Endometrial microvascular endothelial cells (primary cell): ENCODE measurements at regions not wholly inside any gene's neighbourhood (a gene's known extent, or its start where the extent isn't known, plus 50 kb on each side); places are given as distances from the start of the nearest gene placed in this dataset.

Experiments used
- in situ Hi-C: cut with HindIII; loops from 2 replicates; pipeline ENCODE4 v1.10.0; 2017; ENCODE audit warnings: low sequenced_read_pairs, low pct_unique_long_range_greater_than_20kb; ENCODE audit errors: inconsistent ontology term

- in situ Hi-C loops = no loop called here
Measured at GRCh38 chr2:149924549-149925213, 337.1 kb upstream of the MMADHC start.

DNA sequence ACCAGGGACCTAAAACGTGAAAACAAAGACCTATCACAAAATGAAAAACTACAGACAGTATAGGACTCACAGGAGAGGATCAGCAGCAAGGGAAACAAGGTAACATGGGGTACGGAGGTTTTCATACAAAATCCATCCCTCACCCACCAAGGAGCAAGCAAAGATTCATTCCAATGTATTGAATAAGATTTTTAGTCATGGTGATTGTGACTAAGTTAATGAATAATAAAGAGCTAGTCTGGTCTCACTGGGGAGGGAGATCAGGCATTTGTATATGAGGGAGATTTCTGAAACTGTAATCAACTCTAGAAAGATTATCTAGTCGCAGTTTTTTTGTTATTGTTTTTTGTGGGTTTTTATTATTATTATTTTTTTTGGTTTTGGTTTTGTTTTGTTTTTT lies 336.5 kb upstream of the MMADHC start:
- in situ Hi-C loops = no loop called here

DNA sequence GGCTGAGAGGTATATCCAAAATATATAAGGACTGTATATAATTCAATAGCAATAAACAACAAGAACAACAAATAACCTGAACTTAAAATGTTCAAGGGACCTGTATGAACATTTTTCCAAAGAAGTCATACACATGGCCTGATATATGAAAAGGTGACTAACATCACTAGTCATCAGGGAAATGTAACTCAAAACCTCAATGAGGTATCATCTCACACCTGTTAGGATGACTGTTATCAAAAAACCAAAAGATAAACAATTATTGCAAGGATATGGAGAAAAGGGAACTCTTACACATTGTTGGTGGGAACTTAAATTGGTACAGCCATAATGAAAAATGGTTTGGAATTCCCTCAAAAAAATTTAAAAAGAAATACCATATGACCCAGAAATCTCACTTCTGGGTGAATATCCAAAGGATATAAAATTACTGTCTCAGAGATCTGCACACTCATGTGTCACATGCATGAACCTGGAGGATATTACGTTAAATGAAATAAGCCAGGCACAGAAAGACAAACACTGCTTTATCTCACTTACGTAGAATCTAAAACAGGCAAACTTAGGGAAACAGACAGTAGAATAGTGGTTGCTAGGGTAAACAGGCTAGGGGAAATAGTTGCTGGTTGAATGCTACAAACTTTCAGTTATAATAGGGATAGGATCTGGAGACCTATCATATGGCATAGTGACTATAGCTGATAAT lies 334.5 kb upstream of the MMADHC start:
- in situ Hi-C loops = no loop called here

DNA sequence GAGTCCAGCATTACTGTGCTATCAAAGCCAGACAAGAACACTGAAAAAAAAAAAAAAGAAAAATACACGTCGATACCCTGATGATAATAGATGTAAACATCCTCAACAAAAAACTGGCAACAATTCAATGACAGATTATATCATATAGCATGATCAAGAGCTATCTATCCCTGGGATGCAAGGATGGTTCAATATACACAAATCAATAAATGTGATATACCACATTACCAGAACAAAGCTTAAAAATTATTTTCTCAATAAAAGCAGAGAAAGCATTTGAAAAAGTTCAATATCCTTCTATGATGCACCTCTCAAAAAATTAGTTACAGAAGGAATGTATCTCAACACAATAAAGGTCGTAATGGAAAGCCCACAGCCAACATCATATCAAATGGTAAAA lies 332.8 kb upstream of the MMADHC start:
- in situ Hi-C loops = no loop called here

DNA sequence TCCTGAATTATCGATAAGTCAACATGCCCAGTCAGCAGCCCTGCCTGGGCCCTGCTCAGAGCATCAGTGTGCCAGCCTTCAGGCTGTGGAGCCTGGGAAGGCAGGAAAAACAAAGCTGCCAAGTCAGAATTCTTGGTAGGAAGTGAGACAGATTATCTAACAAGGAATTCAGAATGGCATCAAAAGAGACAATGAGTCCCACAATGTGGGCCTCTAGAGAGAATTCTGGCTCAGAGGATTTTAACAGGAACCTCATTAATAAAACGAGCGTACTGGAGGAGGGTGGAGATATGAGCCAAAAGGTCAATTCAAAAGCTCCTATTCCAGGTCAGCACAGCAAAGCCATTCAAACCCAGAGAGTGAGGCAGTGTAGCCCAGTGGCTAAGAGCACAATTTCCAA lies 327.6 kb upstream of the MMADHC start:
- in situ Hi-C loops = no loop called here

- in situ Hi-C loops = no loop called here
Measured at GRCh38 chr2:149908726-149909683, 321.4 kb upstream of the MMADHC start.

- in situ Hi-C loops = no loop called here
Measured at GRCh38 chr2:149906886-149907285, 319.3 kb upstream of the MMADHC start.

DNA sequence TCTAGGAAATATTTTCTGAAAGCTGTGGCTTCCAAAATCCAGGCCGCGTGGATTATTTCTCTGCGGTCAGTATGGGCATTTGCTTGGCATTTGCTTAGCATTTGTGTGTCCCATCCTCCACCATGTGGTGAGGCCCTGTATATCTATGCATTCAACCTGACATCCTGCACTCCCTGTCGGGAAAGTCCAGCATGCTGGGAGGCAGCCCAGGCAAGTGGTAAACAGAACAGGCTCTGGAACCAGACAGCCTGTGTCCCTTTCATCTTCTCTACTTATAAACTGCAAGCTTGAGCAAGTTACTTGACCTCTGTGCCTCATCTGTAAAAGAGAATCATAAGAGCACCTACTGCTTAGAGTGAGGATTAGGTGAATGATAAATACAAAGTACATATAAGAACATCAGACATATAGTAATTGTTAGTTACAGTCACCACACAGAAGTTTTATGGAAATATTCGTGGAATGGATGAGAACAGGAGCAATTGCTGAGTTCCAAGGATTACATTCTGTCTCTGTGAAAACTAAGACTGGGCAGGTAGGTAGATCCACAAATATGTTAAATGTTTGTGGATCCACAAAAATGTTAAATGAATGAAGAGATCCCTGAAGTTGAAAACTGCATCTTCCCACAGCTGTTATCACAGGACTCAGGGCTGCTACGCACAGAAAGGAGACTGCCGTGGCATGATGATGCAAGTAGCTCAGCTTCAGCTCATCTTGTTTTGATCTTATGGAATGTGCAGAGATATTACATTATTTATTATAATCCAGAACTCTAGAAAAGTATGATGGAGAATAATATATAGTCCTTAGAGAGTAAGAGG lies 317.0 kb upstream of the MMADHC start:
- in situ Hi-C loops = no loop called here

DNA sequence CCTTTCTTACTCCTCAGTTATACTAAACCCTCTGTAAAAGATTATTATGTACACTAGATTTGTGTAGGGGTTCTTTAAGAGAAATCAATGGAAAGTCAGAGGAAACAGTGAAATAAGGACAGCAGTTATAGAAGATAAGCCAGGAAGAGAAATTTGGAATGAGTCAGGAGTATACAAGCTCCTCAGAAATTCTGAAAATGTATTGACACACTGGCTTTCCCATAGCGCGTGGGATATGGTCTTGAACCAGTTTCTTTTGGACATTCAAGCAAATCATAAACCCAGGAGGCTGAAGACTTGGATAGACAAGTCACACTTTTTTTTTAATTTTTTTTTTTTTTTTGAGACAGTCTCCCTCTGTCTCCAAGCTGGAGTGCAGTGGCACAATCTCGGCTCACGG lies 316.1 kb upstream of the MMADHC start:
- in situ Hi-C loops = no loop called here

DNA sequence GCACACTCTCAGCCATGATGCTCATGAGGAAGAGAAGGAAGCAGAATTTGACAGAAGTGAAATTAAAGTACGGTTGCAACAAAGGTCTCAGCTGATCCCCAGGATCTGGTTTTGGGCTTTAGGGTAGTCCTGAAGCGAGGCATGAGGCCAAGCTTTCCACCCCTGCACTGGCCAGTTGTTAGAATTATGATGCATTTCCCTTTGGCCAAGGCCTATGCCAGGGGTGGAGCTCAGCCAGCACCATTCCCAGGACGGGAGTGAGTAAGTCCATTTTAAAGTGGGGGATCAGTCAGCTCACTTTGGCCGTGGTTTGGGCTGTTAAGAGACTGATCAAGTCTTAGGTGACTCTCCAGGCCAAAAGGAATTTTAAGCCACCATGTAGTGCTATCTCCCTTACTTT lies 314.5 kb upstream of the MMADHC start:
- in situ Hi-C loops = no loop called here

DNA sequence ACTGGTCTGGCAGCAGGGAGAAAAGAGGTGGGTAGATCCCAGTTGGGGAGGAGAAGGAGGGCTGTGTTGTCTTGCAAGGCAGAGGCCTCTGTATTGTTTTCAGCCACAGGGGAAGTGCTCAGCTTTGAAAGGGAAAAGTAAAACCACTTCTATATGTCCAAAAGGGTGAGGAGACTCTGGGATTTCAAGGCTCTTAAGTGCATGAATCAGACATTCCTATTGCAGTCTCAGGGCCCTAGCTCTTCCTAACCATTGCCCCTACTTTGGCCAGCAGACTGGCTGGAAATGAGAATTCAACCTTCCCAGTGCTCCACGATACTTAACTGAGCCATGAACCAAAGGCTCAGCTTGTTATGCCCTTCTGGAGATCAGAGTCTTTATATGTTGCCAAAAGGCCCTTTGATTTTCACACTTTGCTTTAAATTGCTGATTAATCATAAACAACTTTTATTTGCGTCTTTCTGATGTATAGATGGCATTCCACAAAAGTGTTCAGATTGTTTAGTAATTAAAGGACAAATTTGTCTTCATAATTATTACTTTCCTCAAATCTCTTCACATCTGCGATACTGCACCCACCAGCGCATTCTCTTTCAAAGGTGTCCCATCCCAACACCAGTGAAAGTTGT lies 313.8 kb upstream of the MMADHC start:
- in situ Hi-C loops = no loop called here

GRCh38 chr2:149899390-149899789 lies 311.8 kb upstream of the MMADHC start:
- in situ Hi-C loops = no loop called here

GRCh38 chr2:149894760-149895159 lies 307.2 kb upstream of the MMADHC start:
- in situ Hi-C loops = no loop called here

GRCh38 chr2:149894226-149894625 lies 306.7 kb upstream of the MMADHC start:
- in situ Hi-C loops = no loop called here

DNA sequence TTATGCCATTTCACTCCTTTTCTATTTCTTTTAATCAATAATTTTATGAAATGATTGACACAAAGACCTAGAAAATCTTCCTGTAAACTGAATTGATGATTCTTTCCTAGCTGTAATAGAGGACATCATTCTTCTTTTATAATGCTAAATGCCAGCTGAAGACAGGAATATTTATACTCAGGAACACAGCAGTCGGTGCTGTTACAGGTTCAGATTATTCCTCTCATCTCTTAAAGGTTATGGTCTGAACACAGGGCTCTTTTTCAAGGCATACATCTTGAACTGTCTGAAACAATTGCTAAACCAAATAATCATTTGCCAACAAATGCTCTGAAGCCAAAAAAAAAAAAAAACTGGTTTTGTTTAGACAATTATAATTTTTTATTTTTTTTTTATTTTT lies 305.0 kb upstream of the MMADHC start:
- in situ Hi-C loops = no loop called here

DNA sequence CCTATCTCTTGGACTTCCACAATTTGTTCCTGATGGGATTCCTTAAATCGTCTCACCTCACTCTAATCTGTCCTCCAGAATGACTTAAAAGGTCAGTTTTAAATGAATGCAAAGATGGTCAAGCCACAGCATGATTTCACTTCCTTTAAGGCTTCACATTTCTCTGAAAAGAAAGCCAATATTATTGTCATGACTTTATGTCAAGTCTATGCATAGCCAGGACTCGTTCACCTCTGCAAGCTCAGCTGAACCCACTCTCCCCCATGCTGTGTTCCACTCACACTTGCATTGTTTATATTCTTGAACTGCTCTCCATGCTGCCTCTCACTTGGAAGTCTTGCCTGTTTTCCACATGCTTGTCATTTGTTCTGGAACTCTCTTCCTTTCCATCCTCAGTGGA lies 298.4 kb upstream of the MMADHC start:
- in situ Hi-C loops = no loop called here

DNA sequence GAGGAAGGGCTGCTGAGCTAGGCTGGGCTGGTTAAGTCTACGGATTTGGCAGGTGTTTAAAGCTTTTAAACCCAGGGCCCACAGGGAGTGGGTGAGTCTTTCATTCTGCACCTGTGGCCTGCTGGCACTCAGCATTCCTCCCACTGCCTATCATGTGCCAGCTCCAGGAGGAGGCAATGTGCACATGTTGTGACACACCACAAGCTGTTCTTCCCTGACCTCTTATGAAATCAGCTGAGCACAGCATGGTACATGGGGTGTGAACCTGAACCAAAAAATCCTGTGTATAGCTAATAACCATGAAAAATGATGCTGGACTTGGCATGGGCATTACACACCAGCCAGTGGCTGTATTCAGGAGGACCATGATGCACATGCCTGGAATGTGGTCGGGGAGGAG lies 297.9 kb upstream of the MMADHC start:
- in situ Hi-C loops = no loop called here

GRCh38 chr2:149884871-149885270 lies 297.3 kb upstream of the MMADHC start:
- in situ Hi-C loops = no loop called here

DNA sequence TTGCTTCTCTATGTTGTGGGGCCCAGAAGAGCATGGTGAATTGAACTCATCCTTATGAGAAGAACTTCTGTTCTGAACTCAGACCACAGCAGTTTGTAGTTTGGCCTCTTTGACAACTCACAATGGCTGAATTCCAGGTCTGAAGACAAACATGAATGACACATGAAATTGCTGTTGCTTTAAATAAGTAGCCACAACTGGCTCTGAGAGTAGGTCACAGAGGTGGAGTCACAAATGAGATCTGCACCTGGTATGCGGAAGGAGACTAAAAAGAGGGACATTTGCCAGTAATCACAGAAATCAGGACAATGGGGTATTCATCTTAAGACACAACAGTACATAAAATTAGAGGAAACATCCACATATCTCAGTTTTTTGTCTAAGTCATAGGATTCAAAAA lies 290.3 kb upstream of the MMADHC start:
- in situ Hi-C loops = no loop called here
